ENCODE measurements at regions not wholly inside any gene's neighbourhood (a gene's known extent, or its start where the extent isn't known, plus 50 kb on each side); places are given as distances from the start of the nearest gene placed in this dataset.

DNA sequence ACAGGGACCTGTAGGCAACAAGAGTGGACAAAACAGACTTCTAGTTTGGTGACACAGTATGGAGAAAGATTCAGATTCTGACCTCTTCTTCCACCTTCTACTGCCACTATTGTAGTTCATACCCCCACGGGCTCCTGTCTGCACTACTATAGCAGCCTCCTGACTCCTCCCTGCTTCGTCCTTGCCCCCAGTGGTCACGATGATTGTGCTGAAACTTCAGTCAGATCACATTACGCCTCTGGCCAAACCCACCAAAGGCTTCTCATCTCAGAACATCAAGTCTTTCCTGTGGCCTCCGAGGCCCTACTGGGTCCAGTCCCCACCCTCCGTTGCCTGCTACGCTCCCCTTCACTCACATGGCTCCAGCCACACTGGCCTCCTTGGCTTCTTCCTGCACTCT is 147.6 kb downstream of the CYP26B1 start (continued):
- TF ChIP-seq, protein P1, sequence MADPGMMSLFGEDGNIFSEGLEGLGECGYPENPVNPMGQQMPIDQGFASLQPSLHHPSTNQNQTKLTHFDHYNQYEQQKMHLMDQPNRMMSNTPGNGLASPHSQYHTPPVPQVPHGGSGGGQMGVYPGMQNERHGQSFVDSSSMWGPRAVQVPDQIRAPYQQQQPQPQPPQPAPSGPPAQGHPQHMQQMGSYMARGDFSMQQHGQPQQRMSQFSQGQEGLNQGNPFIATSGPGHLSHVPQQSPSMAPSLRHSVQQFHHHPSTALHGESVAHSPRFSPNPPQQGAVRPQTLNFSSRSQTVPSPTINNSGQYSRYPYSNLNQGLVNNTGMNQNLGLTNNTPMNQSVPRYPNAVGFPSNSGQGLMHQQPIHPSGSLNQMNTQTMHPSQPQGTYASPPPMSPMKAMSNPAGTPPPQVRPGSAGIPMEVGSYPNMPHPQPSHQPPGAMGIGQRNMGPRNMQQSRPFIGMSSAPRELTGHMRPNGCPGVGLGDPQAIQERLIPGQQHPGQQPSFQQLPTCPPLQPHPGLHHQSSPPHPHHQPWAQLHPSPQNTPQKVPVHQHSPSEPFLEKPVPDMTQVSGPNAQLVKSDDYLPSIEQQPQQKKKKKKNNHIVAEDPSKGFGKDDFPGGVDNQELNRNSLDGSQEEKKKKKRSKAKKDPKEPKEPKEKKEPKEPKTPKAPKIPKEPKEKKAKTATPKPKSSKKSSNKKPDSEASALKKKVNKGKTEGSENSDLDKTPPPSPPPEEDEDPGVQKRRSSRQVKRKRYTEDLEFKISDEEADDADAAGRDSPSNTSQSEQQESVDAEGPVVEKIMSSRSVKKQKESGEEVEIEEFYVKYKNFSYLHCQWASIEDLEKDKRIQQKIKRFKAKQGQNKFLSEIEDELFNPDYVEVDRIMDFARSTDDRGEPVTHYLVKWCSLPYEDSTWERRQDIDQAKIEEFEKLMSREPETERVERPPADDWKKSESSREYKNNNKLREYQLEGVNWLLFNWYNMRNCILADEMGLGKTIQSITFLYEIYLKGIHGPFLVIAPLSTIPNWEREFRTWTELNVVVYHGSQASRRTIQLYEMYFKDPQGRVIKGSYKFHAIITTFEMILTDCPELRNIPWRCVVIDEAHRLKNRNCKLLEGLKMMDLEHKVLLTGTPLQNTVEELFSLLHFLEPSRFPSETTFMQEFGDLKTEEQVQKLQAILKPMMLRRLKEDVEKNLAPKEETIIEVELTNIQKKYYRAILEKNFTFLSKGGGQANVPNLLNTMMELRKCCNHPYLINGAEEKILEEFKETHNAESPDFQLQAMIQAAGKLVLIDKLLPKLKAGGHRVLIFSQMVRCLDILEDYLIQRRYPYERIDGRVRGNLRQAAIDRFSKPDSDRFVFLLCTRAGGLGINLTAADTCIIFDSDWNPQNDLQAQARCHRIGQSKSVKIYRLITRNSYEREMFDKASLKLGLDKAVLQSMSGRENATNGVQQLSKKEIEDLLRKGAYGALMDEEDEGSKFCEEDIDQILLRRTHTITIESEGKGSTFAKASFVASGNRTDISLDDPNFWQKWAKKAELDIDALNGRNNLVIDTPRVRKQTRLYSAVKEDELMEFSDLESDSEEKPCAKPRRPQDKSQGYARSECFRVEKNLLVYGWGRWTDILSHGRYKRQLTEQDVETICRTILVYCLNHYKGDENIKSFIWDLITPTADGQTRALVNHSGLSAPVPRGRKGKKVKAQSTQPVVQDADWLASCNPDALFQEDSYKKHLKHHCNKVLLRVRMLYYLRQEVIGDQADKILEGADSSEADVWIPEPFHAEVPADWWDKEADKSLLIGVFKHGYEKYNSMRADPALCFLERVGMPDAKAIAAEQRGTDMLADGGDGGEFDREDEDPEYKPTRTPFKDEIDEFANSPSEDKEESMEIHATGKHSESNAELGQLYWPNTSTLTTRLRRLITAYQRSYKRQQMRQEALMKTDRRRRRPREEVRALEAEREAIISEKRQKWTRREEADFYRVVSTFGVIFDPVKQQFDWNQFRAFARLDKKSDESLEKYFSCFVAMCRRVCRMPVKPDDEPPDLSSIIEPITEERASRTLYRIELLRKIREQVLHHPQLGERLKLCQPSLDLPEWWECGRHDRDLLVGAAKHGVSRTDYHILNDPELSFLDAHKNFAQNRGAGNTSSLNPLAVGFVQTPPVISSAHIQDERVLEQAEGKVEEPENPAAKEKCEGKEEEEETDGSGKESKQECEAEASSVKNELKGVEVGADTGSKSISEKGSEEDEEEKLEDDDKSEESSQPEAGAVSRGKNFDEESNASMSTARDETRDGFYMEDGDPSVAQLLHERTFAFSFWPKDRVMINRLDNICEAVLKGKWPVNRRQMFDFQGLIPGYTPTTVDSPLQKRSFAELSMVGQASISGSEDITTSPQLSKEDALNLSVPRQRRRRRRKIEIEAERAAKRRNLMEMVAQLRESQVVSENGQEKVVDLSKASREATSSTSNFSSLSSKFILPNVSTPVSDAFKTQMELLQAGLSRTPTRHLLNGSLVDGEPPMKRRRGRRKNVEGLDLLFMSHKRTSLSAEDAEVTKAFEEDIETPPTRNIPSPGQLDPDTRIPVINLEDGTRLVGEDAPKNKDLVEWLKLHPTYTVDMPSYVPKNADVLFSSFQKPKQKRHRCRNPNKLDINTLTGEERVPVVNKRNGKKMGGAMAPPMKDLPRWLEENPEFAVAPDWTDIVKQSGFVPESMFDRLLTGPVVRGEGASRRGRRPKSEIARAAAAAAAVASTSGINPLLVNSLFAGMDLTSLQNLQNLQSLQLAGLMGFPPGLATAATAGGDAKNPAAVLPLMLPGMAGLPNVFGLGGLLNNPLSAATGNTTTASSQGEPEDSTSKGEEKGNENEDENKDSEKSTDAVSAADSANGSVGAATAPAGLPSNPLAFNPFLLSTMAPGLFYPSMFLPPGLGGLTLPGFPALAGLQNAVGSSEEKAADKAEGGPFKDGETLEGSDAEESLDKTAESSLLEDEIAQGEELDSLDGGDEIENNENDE (IDR thresholded peaks at IDR 0.05; ENCODE audit: insufficient replicate concordance, low read length), result no peak
- TF ChIP-seq CHD1 (IDR thresholded peaks at IDR 0.05; ENCODE audit: low read depth, low read length), result no peak
- no peak for TF ChIP-seq RXRA (IDR thresholded peaks at IDR 0.05; ENCODE audit: insufficient read depth, low read depth, low read length)
- TF ChIP-seq SRF (IDR thresholded peaks at IDR 0.05; ENCODE audit: low read depth, low read length), result no peak
- no peak for TF ChIP-seq ZNF274 (IDR thresholded peaks at IDR 0.05; ENCODE audit: borderline replicate concordance, extremely low read depth, low read length)
- no peak for TF ChIP-seq BACH1 (IDR thresholded peaks at IDR 0.05; ENCODE audit: low read length)
